HepG2 (cell line): ENCODE measurements at regions not wholly inside any gene's neighbourhood (a gene's known extent, or its start where the extent isn't known, plus 50 kb on each side); places are given as distances from the start of the nearest gene placed in this dataset.

ENCODE experiments used
- ATAC-seq: fragments of 200-7000 bp; cut with Tn5 transposase; 3 replicates; pipeline ENCODE4 v1.9.1; 2020; ENCODE audit warnings: mild to moderate bottlenecking, moderate library complexity
- BruUV-seq: library from RNA; stranded (reverse); fragments of 400-500 nt; replicated peaks from 2 replicates; lab custom pipeline; 2021; lab: Mats Ljungman, UMichigan
- CTCF ChIA-PET: fragments of 300-600 bp; formaldehyde crosslinking; extraction: SDS; loops from one replicate; lab custom pipeline; 2021; ENCODE audit warnings: low total read pairs, inconsistent platforms, low intra/inter-chr PET ratio; lab: Yijun Ruan, JAX
- POLR2A ChIA-PET: fragments of 350-600 bp; sonication (Branson Sonifier 250); formaldehyde crosslinking; loops from one replicate; lab custom pipeline; 2020; ENCODE audit warnings: antibody characterized with exemption, inconsistent platforms; lab: Yijun Ruan, JAX
- DNase-seq: peaks from one replicate; pipeline ENCODE4 v3.0.0-alpha.2; 2015; ENCODE audit warnings: low spot score
- FAIRE-seq: peaks from 3 replicates; lab custom pipeline; 2011; peaks lifted over from hg19 to GRCh38; lab: Jason Lieb, UNC
- H2AFZ ChIP-seq: one replicate; pipeline ENCODE4 v1.6.1; 2011; ENCODE audit warnings: low read length, inconsistent platforms
- H3K27ac ChIP-seq: fragments of 300-600 bp; 3 replicates; pipeline ENCODE4 v1.8.0; 2011; ENCODE audit warnings: mixed run types, mild to moderate bottlenecking, mixed read lengths, low read length, inconsistent platforms; ENCODE audit not compliant: insufficient read depth; ENCODE audit errors: extremely low read length
- H3K27me3 ChIP-seq, 2 experiments: fragments of 200-600 bp in 1 of 2; 2 replicates in 1 of 2; 3 replicates in 1 of 2; pipeline versions ENCODE4 v1.6.0 to v1.8.0; 2011; ENCODE audit warnings: low read length in 2 of 2, mild to moderate bottlenecking in 2 of 2, moderate library complexity in 2 of 2, inconsistent platforms in 1 of 2; ENCODE audit not compliant: insufficient read depth in 2 of 2, control insufficient read depth in 1 of 2
- H3K36me3 ChIP-seq, 2 experiments: fragments of 200-600 bp in 1 of 2; replicated peaks in 1 of 2; 2 replicates in 1 of 2; 3 replicates in 1 of 2; pipeline versions ENCODE4 v1.5.1 to v1.8.0; 2011; ENCODE audit warnings: low read length in 2 of 2, inconsistent platforms in 1 of 2; ENCODE audit not compliant: insufficient read depth in 2 of 2, control insufficient read depth in 1 of 2
- H3K4me1 ChIP-seq: 2 replicates; pipeline ENCODE4 v1.5.1; 2012; ENCODE audit warnings: low read length, inconsistent platforms; ENCODE audit not compliant: insufficient read depth
- H3K4me2 ChIP-seq: 2 replicates; pipeline ENCODE4 v1.6.0; 2011; ENCODE audit warnings: low read depth, low read length, inconsistent platforms
- H3K4me3 ChIP-seq, 3 experiments: fragments of 200-600 bp in 1 of 3; sonication (generic), shearing (Covaris generic) in 1 of 3; replicated peaks in 1 of 3; 2 replicates each; pipeline ENCODE4 v1.5.1; 2011 to 2016; ENCODE audit warnings: low read length in 3 of 3, inconsistent platforms in 2 of 3, low read depth in 2 of 3, mild to moderate bottlenecking in 2 of 3, control low read depth in 1 of 3, mixed read lengths in 1 of 3; ENCODE audit not compliant: insufficient read depth in 1 of 3
- H3K79me2 ChIP-seq: one replicate; pipeline ENCODE4 v1.6.1; 2011; ENCODE audit warnings: low read length, inconsistent platforms; ENCODE audit not compliant: insufficient read depth
- H3K9ac ChIP-seq: 2 replicates; pipeline ENCODE4 v1.6.0; 2011; ENCODE audit warnings: mild to moderate bottlenecking, low read depth, low read length, inconsistent platforms; ENCODE audit not compliant: insufficient read depth
- H3K9me3 ChIP-seq: 2 replicates; pipeline ENCODE4 v1.5.1; 2012; ENCODE audit warnings: mild to moderate bottlenecking, low read length
- H4K20me1 ChIP-seq: 2 replicates; pipeline ENCODE4 v1.6.0; 2011; ENCODE audit warnings: inconsistent platforms, mild to moderate bottlenecking, low read length, moderate library complexity; ENCODE audit not compliant: insufficient read depth
- NFE2 ChIP-seq: sonication (generic); formaldehyde crosslinking; IDR thresholded peaks from 2 replicates; pipeline ENCODE4 v1.4.0; 2020; ENCODE audit warnings: missing genetic modification reagents
- NFE2L2 ChIP-seq: fragments of 150-350 bp; IDR thresholded peaks from 2 replicates; pipeline ENCODE4 v1.6.1; 2014; ENCODE audit warnings: low read length
- PLSCR1 ChIP-seq: sonication (generic); formaldehyde crosslinking; IDR thresholded peaks from 2 replicates; pipeline ENCODE4 v1.5.0; 2020; ENCODE audit warnings: missing genetic modification reagents, mild to moderate bottlenecking, borderline replicate concordance
- SKI ChIP-seq: fragments of 450-650 bp; IDR thresholded peaks from one replicate; pipeline ENCODE4 v1.6.1; 2018; ENCODE audit warnings: mild to moderate bottlenecking; ENCODE audit not compliant: partially characterized antibody
- SP4 ChIP-seq: sonication (generic); formaldehyde crosslinking; IDR thresholded peaks from 2 replicates; pipeline ENCODE4 v1.8.1; 2023; ENCODE audit warnings: mild to moderate bottlenecking, missing genetic modification reagents
- THAP8 ChIP-seq: sonication (generic); formaldehyde crosslinking; IDR thresholded peaks from 2 replicates; pipeline ENCODE4 v1.5.1; 2020; ENCODE audit warnings: missing genetic modification reagents, mild to moderate bottlenecking, borderline replicate concordance
- YY1 ChIP-seq: IDR thresholded peaks from 2 replicates; pipeline ENCODE4 v1.6.1; 2011; ENCODE audit warnings: low read length, low read depth, moderate library complexity, mild to moderate bottlenecking; ENCODE audit not compliant: insufficient read depth, insufficient replicate concordance
- ZNF558 ChIP-seq: sonication (generic); formaldehyde crosslinking; IDR thresholded peaks from 2 replicates; pipeline ENCODE4 v1.9.0; 2022; ENCODE audit warnings: mild to moderate bottlenecking, missing genetic modification reagents, borderline replicate concordance
- ZNF724P ChIP-seq: sonication (generic); formaldehyde crosslinking; IDR thresholded peaks from 2 replicates; pipeline ENCODE4 v1.8.0; 2022; ENCODE audit warnings: missing genetic modification reagents, borderline replicate concordance
- ZNF75D ChIP-seq: sonication (generic); formaldehyde crosslinking; IDR thresholded peaks from 2 replicates; pipeline ENCODE4 v1.8.1; 2023; ENCODE audit warnings: missing genetic modification reagents, mild to moderate bottlenecking, borderline replicate concordance
- ZNF772 ChIP-seq: sonication (generic); formaldehyde crosslinking; IDR thresholded peaks from 2 replicates; pipeline ENCODE4 v1.5.0; 2020; ENCODE audit warnings: mild to moderate bottlenecking, missing genetic modification reagents
- WGBS: methylation state at CpG from one replicate; pipeline ENCODE4 v1.1.6; 2017; ENCODE audit warnings: low lambda C conversion rate; 5-methylcytosine and 5-hydroxymethylcytosine counted together
- in situ Hi-C: cut with HindIII; loops from 2 replicates; pipeline ENCODE4 v1.10.0; 2017; ENCODE audit warnings: low pct_unique_long_range_greater_than_20kb; ENCODE audit not compliant: extremely low pct_ligation_motif_present
- intact Hi-C: fragments of 100-400 bp; cut with micrococcal nuclease; formaldehyde crosslinking; loops from one replicate; pipeline ENCODE4 v1.10.0; 2022; ENCODE audit not compliant: unreplicated experiment

DNA sequence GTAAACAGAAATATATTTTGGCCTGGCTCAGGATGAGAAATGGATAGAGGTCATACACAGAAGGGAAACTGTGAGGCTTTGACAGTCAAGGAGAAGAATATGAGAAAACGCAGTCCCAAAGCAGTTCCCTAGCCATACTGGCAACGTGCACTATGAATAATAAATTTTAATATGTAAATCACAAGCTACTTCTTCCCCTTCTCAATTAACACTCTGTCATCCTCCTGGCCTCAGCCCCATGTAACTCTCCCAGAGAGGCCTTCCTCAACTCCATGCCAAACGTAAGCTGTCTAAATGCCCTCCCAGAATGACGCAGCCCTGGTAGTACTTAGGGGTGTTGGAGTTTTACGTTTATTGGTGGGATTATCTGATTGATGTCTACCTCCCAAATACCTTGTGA, 732.6 kb downstream of the LIG4 start:
- H3K9ac ChIP-seq, result no peak overlapping the region
- no peaks in the 10 kb centered on the region for H3K79me2 ChIP-seq
- no peak overlapping the region for H2AFZ ChIP-seq
- 12% methylated on average over 5 of the region's 5 CpGs for WGBS
- H3K4me3 ChIP-seq, result no peak overlapping the region
- no peaks in the 10 kb centered on the region for H3K9me3 ChIP-seq
- H3K4me1 ChIP-seq, result no peaks in the 10 kb centered on the region
- no peak overlapping the region for H3K4me2 ChIP-seq
- in situ Hi-C loops, result no loop called here
- no peak for DNase-seq
- TF ChIP-seq PLSCR1 (no peak), NFE2 (CRISPR knock-in tag) (no peak), ZNF724P (CRISPR knock-in tag) (no peak), SKI (no peak), ZNF772 (no peak), YY1 (no peak), ZNF75D (CRISPR knock-in tag) (no peak), SP4 (CRISPR knock-in tag) (no peak)
- no TSS peak for BruUV-seq
- no peak for FAIRE-seq
- intact Hi-C loops, result no loop called here
- ChIA-PET CTCF (no interaction called here), POLR2A (no interaction called here)
- H3K36me3 ChIP-seq, result no peaks in the 10 kb centered on the region
- H4K20me1 ChIP-seq, result no peaks in the 10 kb centered on the region
- no peaks in the 10 kb centered on the region for H3K27me3 ChIP-seq
- ATAC-seq, result no peak
- H3K27ac ChIP-seq, result no peak overlapping the region

- Histone ChIP-seq H4K20me1 (no peaks in the 10 kb centered on the region), H3K9ac (no peak overlapping the region), H3K79me2 (no peaks in the 10 kb centered on the region), H3K4me2 (no peak overlapping the region), H2AFZ (no peak overlapping the region), H3K4me3 (no peak overlapping the region), H3K4me1 (no peaks in the 10 kb centered on the region), H3K27me3 (no peaks in the 10 kb centered on the region), H3K9me3 (no peaks in the 10 kb centered on the region), H3K27ac (no peak overlapping the region), H3K36me3 (no peaks in the 10 kb centered on the region)
- ChIA-PET POLR2A (no interaction called here), CTCF (no interaction called here)
- FAIRE-seq (no peak), ATAC-seq (no peak), DNase-seq (no peak)
- 0% methylated on average over 1 of the region's 1 CpG for WGBS
- intact Hi-C loops (no loop called here), in situ Hi-C loops (no loop called here)
- no TSS peak for BruUV-seq
- TF ChIP-seq THAP8 (CRISPR knock-in tag), result no peak
- no peak for TF ChIP-seq ZNF558 (CRISPR knock-in tag)
- no peak for TF ChIP-seq NFE2L2
Measured at GRCh38 chr13:107480130-107480529, 735.2 kb downstream of the LIG4 start.
